K562 (cell line): ENCODE measurements at regions not wholly inside any gene's neighbourhood (a gene's known extent, or its start where the extent isn't known, plus 50 kb on each side); places are given as distances from the start of the nearest gene placed in this dataset.

Experiments
- ATAC-seq: fragments of 200-7000 bp; cut with Tn5 transposase; 3 replicates; pipeline ENCODE4 v1.9.1; 2020; ENCODE audit warnings: moderate library complexity
- BruUV-seq: library from RNA; stranded (reverse); fragments of 400-500 nt; replicated peaks from 2 replicates; lab custom pipeline; 2021; lab: Mats Ljungman, UMichigan
- CTCF ChIA-PET: fragments of 300-600 bp; formaldehyde crosslinking; extraction: SDS; loops from one replicate; lab custom pipeline; 2021; ENCODE audit warnings: low intra/inter-chr PET ratio; lab: Yijun Ruan, JAX
- POLR2A ChIA-PET: fragments of 300-600, 350-650 bp; sonication (Branson Sonifier 250); formaldehyde crosslinking; extraction: SDS; loops from one replicate; lab custom pipeline; 2021; ENCODE audit warnings: antibody characterized with exemption, inconsistent platforms; lab: Yijun Ruan, JAX
- DNase-seq, 4 experiments: peaks; one replicate each; pipeline versions ENCODE4 v3.0.0 to v3.0.0-alpha.2; 2011 to 2018; ENCODE audit warnings: low spot score in 3 of 4, mixed read lengths in 3 of 4; ENCODE audit errors: extremely low read depth in 1 of 4
- FAIRE-seq: peaks from 2 replicates; lab custom pipeline; 2011; peaks lifted over from hg19 to GRCh38; lab: Jason Lieb, UNC
- H2AFZ ChIP-seq: 2 replicates; pipeline ENCODE4 v1.6.0; 2011; ENCODE audit warnings: low read depth, low read length, control low read depth, inconsistent platforms
- H3K27ac ChIP-seq: fragments of 200-600 bp; 3 replicates; pipeline ENCODE4 v1.8.0; 2011; ENCODE audit warnings: low read depth, mild to moderate bottlenecking, control low read depth, inconsistent platforms, low read length, moderate library complexity, mixed read lengths; ENCODE audit errors: extremely low read depth
- H3K27me3 ChIP-seq, 2 experiments: fragments of 300-600 bp in 1 of 2; 2 replicates in 1 of 2; 3 replicates in 1 of 2; pipeline versions ENCODE4 v1.6.0 to v1.8.0; 2011; ENCODE audit warnings: inconsistent platforms in 2 of 2, low read length in 2 of 2, mild to moderate bottlenecking in 1 of 2, mixed read lengths in 1 of 2, moderate library complexity in 1 of 2; ENCODE audit not compliant: control insufficient read depth in 2 of 2, insufficient read depth in 2 of 2
- H3K36me3 ChIP-seq: fragments of 300-600 bp; 3 replicates; pipeline ENCODE4 v1.8.0; 2011; ENCODE audit warnings: mild to moderate bottlenecking, low read length, inconsistent platforms; ENCODE audit not compliant: control insufficient read depth, insufficient read depth
- H3K4me1 ChIP-seq, 2 experiments: fragments of 200-600 bp in 1 of 2; replicated peaks in 1 of 2; 2 replicates in 1 of 2; 3 replicates in 1 of 2; pipeline versions ENCODE4 v1.5.1 to v1.8.0; 2011; ENCODE audit warnings: inconsistent platforms in 2 of 2, low read length in 2 of 2, mild to moderate bottlenecking in 1 of 2, mixed read lengths in 1 of 2, moderate library complexity in 1 of 2; ENCODE audit not compliant: control insufficient read depth in 2 of 2, insufficient read depth in 2 of 2
- H3K4me2 ChIP-seq: 2 replicates; pipeline ENCODE4 v1.6.1; 2011; ENCODE audit warnings: low read length, control low read depth, inconsistent platforms, mixed read lengths; ENCODE audit not compliant: insufficient read depth
- H3K4me3 ChIP-seq: fragments of 200-600 bp; sonication (generic), shearing (Covaris generic); 2 replicates; pipeline ENCODE4 v1.5.1; 2016; ENCODE audit warnings: control low read depth, inconsistent platforms
- H3K79me2 ChIP-seq: fragments of 200-600 bp; 3 replicates; pipeline ENCODE4 v1.8.0; 2011; ENCODE audit warnings: low read length, inconsistent platforms; ENCODE audit not compliant: control insufficient read depth, insufficient read depth
- H3K9ac ChIP-seq, 2 experiments: 2 replicates each; pipeline versions ENCODE4 v1.6.0 to v1.6.1; 2011; ENCODE audit warnings: low read depth in 2 of 2, low read length in 2 of 2, control low read depth in 1 of 2, inconsistent platforms in 1 of 2, mild to moderate bottlenecking in 1 of 2, mixed read lengths in 1 of 2; ENCODE audit not compliant: insufficient read depth in 1 of 2
- H3K9me1 ChIP-seq: one replicate; pipeline ENCODE4 v1.6.0; 2011; ENCODE audit warnings: inconsistent platforms, mild to moderate bottlenecking, low read length, moderate library complexity; ENCODE audit not compliant: control insufficient read depth, insufficient read depth
- H3K9me3 ChIP-seq: replicated peaks from 2 replicates; pipeline ENCODE4 v1.5.1; 2011; ENCODE audit warnings: low read depth, low read length, inconsistent platforms; ENCODE audit not compliant: control insufficient read depth, insufficient read depth
- H4K20me1 ChIP-seq: replicated peaks from 2 replicates; pipeline ENCODE4 v1.6.1; 2011; ENCODE audit warnings: low read length, inconsistent platforms, mixed read lengths; ENCODE audit not compliant: control insufficient read depth, insufficient read depth
- BRF2 ChIP-seq: IDR thresholded peaks from 3 replicates; pipeline ENCODE4 v1.6.1; 2011; ENCODE audit warnings: borderline replicate concordance, mild to moderate bottlenecking; ENCODE audit not compliant: insufficient read length, insufficient read depth
- CHCHD3 ChIP-seq: fragments of 250-450 bp; sonication (Bioruptor Pico); IDR thresholded peaks from 2 replicates; pipeline ENCODE4 v2.1.2; 2022; ENCODE audit warnings: mild to moderate bottlenecking
- CTBP1 ChIP-seq: fragments of 450-650 bp; IDR thresholded peaks from 2 replicates; pipeline ENCODE4 v1.6.1; 2016; ENCODE audit warnings: borderline replicate concordance
- DEAF1 ChIP-seq: fragments of 450-650 bp; formaldehyde crosslinking; IDR thresholded peaks from 2 replicates; pipeline ENCODE4 v1.4.0; 2020; ENCODE audit warnings: mild to moderate bottlenecking, moderate library complexity
- GTF2B ChIP-seq: IDR thresholded peaks from 2 replicates; pipeline ENCODE4 v1.6.1; 2011; ENCODE audit not compliant: insufficient read length; ENCODE audit errors: extremely low read depth
- HDAC3 ChIP-seq: fragments of 450-650 bp; IDR thresholded peaks from 2 replicates; pipeline ENCODE4 v1.6.1; 2018; ENCODE audit warnings: borderline replicate concordance, mild to moderate bottlenecking, moderate library complexity; ENCODE audit not compliant: partially characterized antibody
- IFI16 ChIP-seq: fragments of 250-450 bp; sonication (Bioruptor Pico); IDR thresholded peaks from 2 replicates; pipeline ENCODE4 v2.1.2; 2022; ENCODE audit warnings: mild to moderate bottlenecking, inconsistent platforms
- KLF13 ChIP-seq: fragments of 450-650 bp; IDR thresholded peaks from 2 replicates; pipeline ENCODE4 v1.6.1; 2016; ENCODE audit warnings: missing genetic modification characterization, low read depth, mild to moderate bottlenecking, missing compliant biosample characterization, moderate library complexity, borderline replicate concordance
- MBD1 ChIP-seq: fragments of 250-450 bp; sonication (Bioruptor Pico); IDR thresholded peaks from 2 replicates; pipeline ENCODE4 v1.8.0; 2022; ENCODE audit warnings: inconsistent platforms
- NELFE ChIP-seq: IDR thresholded peaks from 2 replicates; pipeline ENCODE4 v1.6.1; 2011; ENCODE audit warnings: mild to moderate bottlenecking; ENCODE audit not compliant: insufficient read depth, insufficient read length
- NR3C1 ChIP-seq: sonication (generic); formaldehyde crosslinking; IDR thresholded peaks from 2 replicates; pipeline ENCODE4 v1.8.1; 2022; ENCODE audit warnings: missing genetic modification reagents
- ZBTB12 ChIP-seq: fragments of 250-450 bp; sonication (Bioruptor Pico); IDR thresholded peaks from 2 replicates; pipeline ENCODE4 v1.4.0; 2020
- ZFP30 ChIP-seq: fragments of 250-450 bp; sonication (Bioruptor Pico); IDR thresholded peaks from 2 replicates; pipeline ENCODE4 v1.8.0; 2022; ENCODE audit warnings: moderate library complexity, mild to moderate bottlenecking, inconsistent platforms, borderline replicate concordance
- ZKSCAN1 ChIP-seq: fragments of 150-350 bp; IDR thresholded peaks from 2 replicates; pipeline ENCODE4 v1.6.1; 2016; ENCODE audit warnings: low read depth, low read length
- WGBS: fragments of 100-300 bp; shearing (Covaris generic); methylation state at CpG from one replicate; pipeline ENCODE4 v1.1.6; 2016; ENCODE audit warnings: low coverage, mixed read lengths; ENCODE audit not compliant: insufficient coverage; ENCODE audit errors: missing lambda C conversion rate; 5-methylcytosine and 5-hydroxymethylcytosine counted together
- in situ Hi-C: fragments of 300-500 bp; cut with MboI; formaldehyde crosslinking; loops from 4 replicates; pipeline ENCODE4 v1.15.0; 2018; ENCODE audit warnings: inconsistent platforms, mixed read lengths
- intact Hi-C: fragments of 100-400 bp; cut with micrococcal nuclease; formaldehyde crosslinking; loops from 2 replicates; pipeline ENCODE4 v1.14.2; 2022

- Histone ChIP-seq H3K4me3 (no peak overlapping the region), H4K20me1 (no peaks in the 10 kb centered on the region), H3K9ac (no peak overlapping the region), H3K9me3 (no peaks in the 10 kb centered on the region), H3K4me2 (no peak overlapping the region), H3K4me1 (no peaks in the 10 kb centered on the region), H2AFZ (no peak overlapping the region), H3K36me3 (no peaks in the 10 kb centered on the region), H3K9me1 (no peaks in the 10 kb centered on the region), H3K27me3 (no peaks in the 10 kb centered on the region; a peak in 1 of 5 replicates), H3K27ac (no peak overlapping the region), H3K79me2 (no peaks in the 10 kb centered on the region)
- in situ Hi-C loops (no loop called here), intact Hi-C loops (no loop called here)
- ATAC-seq (no peak), DNase-seq (no peak), FAIRE-seq (no peak)
- 3% methylated on average over 5 of the region's 5 CpGs for WGBS
- no TSS peak for BruUV-seq
- ChIA-PET POLR2A (interaction anchor here (1.2 to 1.6 kb wide), 2 partner anchors 8 to 9 kb away, joined by 3 to 4 read pairs; no protein-coding TSS in a partner anchor), CTCF (no interaction called here)
- TF ChIP-seq ZBTB12 (CRISPR knock-in tag) (no peak), ZFP30 (CRISPR knock-in tag) (no peak), DEAF1 (CRISPR knock-in tag) (no peak), CTBP1 (no peak), MBD1 (no peak), ZKSCAN1 (no peak), HDAC3 (no peak), NR3C1 (CRISPR knock-in tag) (no peak), NELFE (no peak), CHCHD3 (CRISPR knock-in tag) (no peak), BRF2 (no peak), KLF13 (tag) (no peak), IFI16 (CRISPR knock-in tag) (no peak), GTF2B (no peak)
Measured at GRCh38 chr16:65910291-65910690, 456.2 kb upstream of the CDH5 start.
